OCI-LY1 (cell line): ENCODE measurements at regions not wholly inside any gene's neighbourhood (a gene's known extent, or its start where the extent isn't known, plus 50 kb on each side); places are given as distances from the start of the nearest gene placed in this dataset.

ENCODE experiments used
- H2AFZ ChIP-seq: fragments of 200-600 bp; sonication (generic), shearing (Covaris generic); 2 replicates; pipeline ENCODE4 v1.6.0; 2014; ENCODE audit warnings: antibody characterized with exemption, mild to moderate bottlenecking, low read length
- H3F3A ChIP-seq: fragments of 200-600 bp; sonication (generic), shearing (Covaris generic); 2 replicates; pipeline ENCODE4 v1.6.0; 2014; ENCODE audit warnings: mild to moderate bottlenecking, antibody characterized with exemption, low read length, moderate library complexity; ENCODE audit not compliant: insufficient read depth
- H3K27ac ChIP-seq: fragments of 200-600 bp; sonication (generic); 2 replicates; pipeline ENCODE4 v1.5.1; 2014; ENCODE audit warnings: low read length, mixed run types, mild to moderate bottlenecking, low read depth; ENCODE audit not compliant: poor library complexity, severe bottlenecking
- H3K27me3 ChIP-seq: fragments of 200-600 bp; sonication (generic); 2 replicates; pipeline ENCODE4 v1.6.0; 2014; ENCODE audit warnings: antibody characterized with exemption, mild to moderate bottlenecking, low read length, moderate library complexity; ENCODE audit not compliant: insufficient read depth
- H3K36me3 ChIP-seq: fragments of 200-600 bp; sonication (generic); 2 replicates; pipeline ENCODE4 v1.6.1; 2014; ENCODE audit warnings: mild to moderate bottlenecking, antibody characterized with exemption, low read length, moderate library complexity, mixed read lengths; ENCODE audit not compliant: insufficient read depth
- H3K4me1 ChIP-seq: fragments of 200-600 bp; sonication (generic); 2 replicates; pipeline ENCODE4 v1.5.1; 2014; ENCODE audit warnings: mild to moderate bottlenecking, low read length, moderate library complexity; ENCODE audit not compliant: insufficient read depth, severe bottlenecking
- H3K4me2 ChIP-seq: fragments of 200-600 bp; sonication (generic), shearing (Covaris generic); 2 replicates; pipeline ENCODE4 v1.6.1; 2014; ENCODE audit warnings: low read length
- H3K4me3 ChIP-seq: fragments of 200-600 bp; sonication (generic); 2 replicates; pipeline ENCODE4 v1.5.1; 2014; ENCODE audit warnings: low read length, low read depth, mild to moderate bottlenecking, mixed read lengths; ENCODE audit not compliant: poor library complexity, severe bottlenecking
- H3K79me2 ChIP-seq: fragments of 200-600 bp; shearing (Covaris generic); 2 replicates; pipeline ENCODE4 v1.6.1; 2016; ENCODE audit warnings: mixed run types, low read length, mixed read lengths; ENCODE audit not compliant: insufficient read depth
- H3K9ac ChIP-seq: fragments of 200-600 bp; sonication (generic), shearing (Covaris generic); 2 replicates; pipeline ENCODE4 v1.6.1; 2014; ENCODE audit warnings: mild to moderate bottlenecking, low read length, mixed read lengths
- H3K9me2 ChIP-seq: fragments of 200-600 bp; sonication (generic), shearing (Covaris generic); 2 replicates; pipeline ENCODE4 v1.6.1; 2014; ENCODE audit warnings: low read depth, mild to moderate bottlenecking, low read length, mixed read lengths
- H3K9me3 ChIP-seq: fragments of 200-600 bp; shearing (Covaris generic); 2 replicates; pipeline ENCODE4 v1.6.1; 2014; ENCODE audit warnings: low read length, mixed read lengths
- H4K20me1 ChIP-seq: fragments of 200-600 bp; sonication (generic), shearing (Covaris generic); 2 replicates; pipeline ENCODE4 v1.6.0; 2016; ENCODE audit warnings: mild to moderate bottlenecking, low read length; ENCODE audit not compliant: insufficient read depth
- CTCF ChIP-seq: fragments of 200-600 bp; sonication (generic), shearing (Covaris generic); IDR thresholded peaks from 2 replicates; pipeline ENCODE4 v1.5.1; 2017; ENCODE audit warnings: mild to moderate bottlenecking, antibody characterized with exemption, low read length, moderate library complexity, mixed read lengths
- EZH2 ChIP-seq: fragments of 200-600 bp; sonication (generic), shearing (Covaris generic); IDR thresholded peaks from 2 replicates; pipeline ENCODE4 v1.8.0; 2017; ENCODE audit warnings: borderline replicate concordance, mixed run types, mild to moderate bottlenecking, antibody characterized with exemption, low read length, moderate library complexity, mixed read lengths

GRCh38 chr1:4523551-4523950, 130.9 kb upstream of the AJAP1 start:
- H3K79me2 ChIP-seq = no peaks in the 10 kb centered on the region
- H3K4me3 ChIP-seq = no peak overlapping the region
- no peaks in the 10 kb centered on the region for H3K4me1 ChIP-seq
- no peak overlapping the region for H3K9ac ChIP-seq
- H3K27me3 ChIP-seq = no peaks in the 10 kb centered on the region
- H2AFZ ChIP-seq = no peak overlapping the region
- H3K27ac ChIP-seq = no peak overlapping the region
- no peaks in the 10 kb centered on the region for H3K9me3 ChIP-seq
- no peak overlapping the region for H3K4me2 ChIP-seq
- no peaks in the 10 kb centered on the region for H3F3A ChIP-seq
- no peaks in the 10 kb centered on the region for H3K36me3 ChIP-seq
- TF ChIP-seq CTCF = no peak
- TF ChIP-seq EZH2 = no peak
- no peaks in the 10 kb centered on the region for H4K20me1 ChIP-seq
- no peaks in the 10 kb centered on the region for H3K9me2 ChIP-seq

GRCh38 chr1:4526747-4527146, 127.7 kb upstream of the AJAP1 start:
- Histone ChIP-seq H3K27ac (no peak overlapping the region), H3K27me3 (no peaks in the 10 kb centered on the region), H3K9me2 (no peaks in the 10 kb centered on the region), H3K79me2 (no peaks in the 10 kb centered on the region), H3K36me3 (no peaks in the 10 kb centered on the region), H4K20me1 (no peaks in the 10 kb centered on the region), H3K9me3 (no peaks in the 10 kb centered on the region), H3K4me1 (no peaks in the 10 kb centered on the region), H3K9ac (no peak overlapping the region), H2AFZ (no peak overlapping the region), H3K4me3 (no peak overlapping the region), H3K4me2 (no peak overlapping the region), H3F3A (no peaks in the 10 kb centered on the region)
- TF ChIP-seq EZH2 (no peak), CTCF (no peak)

DNA sequence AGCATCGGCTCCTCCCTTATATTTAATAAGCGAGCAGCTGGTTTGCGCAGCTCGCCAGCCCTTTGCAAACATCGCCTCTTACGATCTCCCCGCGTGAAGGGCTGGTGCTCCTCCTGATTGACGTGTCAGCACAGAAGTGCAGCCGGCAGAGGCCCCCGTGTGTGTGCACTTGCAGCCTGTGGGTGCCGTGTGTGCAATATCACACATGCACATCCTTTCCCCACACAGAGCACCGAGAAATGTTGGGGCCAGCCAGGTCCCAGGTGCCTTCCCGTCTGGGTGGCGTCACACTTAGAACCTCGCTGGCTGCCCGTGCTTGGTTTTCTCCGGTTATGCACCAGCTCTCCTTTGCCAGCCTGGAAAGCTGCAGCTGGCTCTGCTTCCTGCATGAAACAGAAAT, 126.6 kb upstream of the AJAP1 start:
- no peak for TF ChIP-seq CTCF
- no peak for TF ChIP-seq EZH2
- Histone ChIP-seq H3K79me2 (no peaks in the 10 kb centered on the region), H3K4me3 (no peak overlapping the region), H2AFZ (no peak overlapping the region), H3F3A (no peaks in the 10 kb centered on the region), H3K36me3 (no peaks in the 10 kb centered on the region), H3K9me2 (no peaks in the 10 kb centered on the region), H4K20me1 (no peaks in the 10 kb centered on the region), H3K27me3 (no peaks in the 10 kb centered on the region), H3K9ac (no peak overlapping the region), H3K4me1 (no peaks in the 10 kb centered on the region), H3K27ac (no peak overlapping the region), H3K4me2 (no peak overlapping the region), H3K9me3 (no peaks in the 10 kb centered on the region)
